H1 (cell line): ENCODE measurements at regions not wholly inside any gene's neighbourhood (a gene's known extent, or its start where the extent isn't known, plus 50 kb on each side); places are given as distances from the start of the nearest gene placed in this dataset.

Experiments used
- EP300 ChIP-seq, 2 experiments: IDR thresholded peaks; 1 replicate in 1 of 2; 2 replicates in 1 of 2; pipeline ENCODE4 v1.6.1; 2011 to 2012; ENCODE audit warnings: low read depth in 2 of 2, low read length in 2 of 2, mild to moderate bottlenecking in 2 of 2, borderline replicate concordance in 1 of 2, inconsistent platforms in 1 of 2, moderate library complexity in 1 of 2
- SP2 ChIP-seq: IDR thresholded peaks from 2 replicates; pipeline ENCODE4 v1.6.1; 2012; ENCODE audit warnings: mild to moderate bottlenecking, low read length, inconsistent platforms
- SP4 ChIP-seq: IDR thresholded peaks from 2 replicates; pipeline ENCODE4 v1.6.1; 2012; ENCODE audit warnings: low read length, inconsistent platforms

DNA sequence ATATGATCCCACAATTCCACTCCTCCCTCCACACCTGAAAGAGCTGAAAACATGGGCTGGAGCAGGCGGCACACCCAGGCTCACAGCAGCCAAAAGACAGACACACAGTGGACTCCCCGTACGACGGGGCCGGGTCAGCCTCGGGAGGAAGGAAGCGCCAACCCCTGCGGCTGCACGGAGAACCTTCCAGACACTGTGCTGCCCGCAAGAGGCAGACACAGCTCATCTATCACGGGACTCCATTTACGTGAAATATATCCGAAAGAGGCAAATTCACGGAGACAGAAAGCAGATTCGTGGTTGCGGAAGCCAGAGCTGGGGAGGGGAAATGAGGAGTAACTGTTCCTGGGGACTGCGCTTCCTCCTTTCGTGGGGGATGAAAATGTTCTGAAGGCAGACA is 165.0 kb downstream of the BRD1 start:
- TF ChIP-seq EP300 (IDR thresholded peaks at IDR 0.05; ENCODE audit: borderline replicate concordance in 1 of 2, low read depth in 2 of 2, low read length in 2 of 2) (no peak), SP4 (no peak), SP2 (no peak)
